Prostate gland (tissue), 2 donors: ENCODE measurements at regions not wholly inside any gene's neighbourhood (a gene's known extent, or its start where the extent isn't known, plus 50 kb on each side); places are given as distances from the start of the nearest gene placed in this dataset.

Experiments used
- POLR2A ChIP-seq: fragments of 450-650 bp; IDR thresholded peaks from one replicate; pipeline ENCODE4 v1.6.1; 2016; ENCODE audit warnings: antibody characterized with exemption, mild to moderate bottlenecking
- POLR2AphosphoS5 ChIP-seq: sonication (generic); formaldehyde crosslinking; IDR thresholded peaks from one replicate; pipeline ENCODE4 v1.6.1; 2017; ENCODE audit warnings: antibody characterized with exemption
- TF ChIP-seq, protein P1 (sequence below), 4 experiments: fragments of 200-600 bp in 2 of 4; fragments of 450-650 bp in 2 of 4; sonication (generic) in 2 of 4; IDR thresholded peaks; 1 replicate in 3 of 4; 2 replicates in 1 of 4; pipeline ENCODE4 v1.5.1; 2016 to 2019; ENCODE audit warnings: antibody characterized with exemption in 4 of 4, mild to moderate bottlenecking in 2 of 4, moderate library complexity in 2 of 4

DNA sequence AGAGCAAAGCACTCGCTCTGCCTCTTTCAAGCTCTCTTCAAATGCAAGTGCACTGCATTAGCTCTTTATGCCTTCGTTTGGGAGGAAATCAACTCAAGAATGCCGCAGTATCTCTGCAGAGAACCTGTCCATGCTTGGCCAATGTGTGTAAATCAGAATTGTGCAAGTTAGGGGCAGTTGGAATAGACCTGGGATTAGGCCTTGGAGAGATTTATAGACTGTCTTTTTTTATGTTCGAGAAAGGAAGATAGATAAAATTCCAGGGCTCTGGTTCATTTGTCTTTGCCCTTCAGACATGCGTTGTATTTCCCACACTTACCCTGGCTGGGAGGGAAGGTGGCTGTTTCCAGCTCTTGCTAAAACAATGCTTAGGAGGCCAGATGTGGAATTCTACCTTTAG, 163.7 kb downstream of the MOBP start:
- TF ChIP-seq, protein P1, sequence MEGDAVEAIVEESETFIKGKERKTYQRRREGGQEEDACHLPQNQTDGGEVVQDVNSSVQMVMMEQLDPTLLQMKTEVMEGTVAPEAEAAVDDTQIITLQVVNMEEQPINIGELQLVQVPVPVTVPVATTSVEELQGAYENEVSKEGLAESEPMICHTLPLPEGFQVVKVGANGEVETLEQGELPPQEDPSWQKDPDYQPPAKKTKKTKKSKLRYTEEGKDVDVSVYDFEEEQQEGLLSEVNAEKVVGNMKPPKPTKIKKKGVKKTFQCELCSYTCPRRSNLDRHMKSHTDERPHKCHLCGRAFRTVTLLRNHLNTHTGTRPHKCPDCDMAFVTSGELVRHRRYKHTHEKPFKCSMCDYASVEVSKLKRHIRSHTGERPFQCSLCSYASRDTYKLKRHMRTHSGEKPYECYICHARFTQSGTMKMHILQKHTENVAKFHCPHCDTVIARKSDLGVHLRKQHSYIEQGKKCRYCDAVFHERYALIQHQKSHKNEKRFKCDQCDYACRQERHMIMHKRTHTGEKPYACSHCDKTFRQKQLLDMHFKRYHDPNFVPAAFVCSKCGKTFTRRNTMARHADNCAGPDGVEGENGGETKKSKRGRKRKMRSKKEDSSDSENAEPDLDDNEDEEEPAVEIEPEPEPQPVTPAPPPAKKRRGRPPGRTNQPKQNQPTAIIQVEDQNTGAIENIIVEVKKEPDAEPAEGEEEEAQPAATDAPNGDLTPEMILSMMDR (IDR thresholded peaks at IDR 0.05): no peak
- TF ChIP-seq POLR2A (no peak), POLR2AphosphoS5 (no peak)
